HEK293 (cell line): ENCODE measurements at regions not wholly inside any gene's neighbourhood (a gene's known extent, or its start where the extent isn't known, plus 50 kb on each side); places are given as distances from the start of the nearest gene placed in this dataset.

Experiments
- CTCF ChIP-seq: fragments of 450-650 bp; formaldehyde crosslinking; IDR thresholded peaks from 2 replicates; pipeline ENCODE4 v1.5.1; 2016; ENCODE audit warnings: missing biosample characterization, missing genetic modification characterization
- PRDM4 ChIP-seq: fragments of 450-650 bp; formaldehyde crosslinking; IDR thresholded peaks from 2 replicates; pipeline ENCODE4 v1.5.1; 2017; ENCODE audit warnings: missing biosample characterization, missing genetic modification characterization
- ZNF114 ChIP-seq: fragments of 450-650 bp; formaldehyde crosslinking; IDR thresholded peaks from 2 replicates; pipeline ENCODE4 v1.5.0; 2017; ENCODE audit warnings: missing biosample characterization, missing genetic modification characterization
- ZNF274 ChIP-seq, 2 experiments: fragments of 200-500 bp in 1 of 2; fragments of 450-650 bp in 1 of 2; sonication (Bioruptor generic) in 1 of 2; formaldehyde crosslinking in 1 of 2; IDR thresholded peaks; 2 replicates each; pipeline versions ENCODE4 v1.5.1 to v1.6.1; 2014 to 2016; ENCODE audit warnings: borderline replicate concordance in 1 of 2, inconsistent platforms in 1 of 2, low read length in 1 of 2, missing biosample characterization in 1 of 2, missing genetic modification characterization in 1 of 2
- ZNF37A ChIP-seq: fragments of 450-650 bp; IDR thresholded peaks from 2 replicates; pipeline ENCODE4 v1.5.1; 2018; ENCODE audit warnings: missing biosample characterization, missing genetic modification characterization
- ZNF513 ChIP-seq: fragments of 450-650 bp; IDR thresholded peaks from 2 replicates; pipeline ENCODE4 v1.5.1; 2018; ENCODE audit warnings: missing biosample characterization, missing genetic modification characterization
- ZNF580 ChIP-seq: fragments of 450-650 bp; formaldehyde crosslinking; IDR thresholded peaks from 2 replicates; pipeline ENCODE4 v1.5.1; 2016; ENCODE audit warnings: missing biosample characterization, missing genetic modification characterization

- no peak for TF ChIP-seq ZNF274 (IDR thresholded peaks at IDR 0.05; ENCODE audit: low read length)
- TF ChIP-seq ZNF274 (tag by site-specific recombination; IDR thresholded peaks at IDR 0.05; ENCODE audit: borderline replicate concordance), result no peak
- TF ChIP-seq ZNF37A (tag by site-specific recombination), result no peak
- TF ChIP-seq CTCF (tag by site-specific recombination), result no peak
- TF ChIP-seq ZNF580 (tag by site-specific recombination), result no peak
- no peak for TF ChIP-seq ZNF114 (tag by site-specific recombination)
- TF ChIP-seq ZNF513, result no peak
- no peak for TF ChIP-seq PRDM4 (tag by site-specific recombination)
These were observed 195.2 kb downstream of the CTTN start for GRCh38 chr11:70593446-70593983.
